Dedifferentiated amniotic fluid mesenchymal stem cell (primary cell): ENCODE measurements at regions not wholly inside any gene's neighbourhood (a gene's known extent, or its start where the extent isn't known, plus 50 kb on each side); places are given as distances from the start of the nearest gene placed in this dataset.
"Not testable (repeated sequence)": the region's sequence is repeated elsewhere in the genome, so short reads cannot be mapped to it uniquely, and the experiment has no call there.

Source experiments
- DNase-seq: peaks from one replicate; pipeline ENCODE4 v3.0.0-alpha.2; 2016; ENCODE audit errors: extremely low spot score

- DNase-seq, result no peak
Measured at GRCh38 chr12:126907900-126908764, 1358.8 kb upstream of the TMEM132C start.

DNA sequence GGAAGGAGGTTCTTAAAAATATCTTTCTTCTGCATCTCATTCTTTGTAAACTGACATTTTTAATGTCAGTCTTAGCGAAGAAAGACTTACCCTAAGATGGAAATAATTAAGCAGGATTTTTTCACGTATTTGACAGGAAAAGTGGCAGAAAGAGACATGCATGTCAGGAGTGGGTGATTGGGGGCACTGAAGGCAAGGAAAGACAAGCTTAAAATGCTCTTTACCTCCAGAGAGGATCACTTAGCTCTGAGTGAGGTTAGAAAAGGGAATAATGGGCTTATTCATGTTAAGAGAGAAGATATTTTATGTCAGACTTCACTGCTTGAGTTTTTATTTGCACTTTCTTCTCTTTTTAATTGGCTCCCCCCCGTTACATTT is 1358.2 kb upstream of the TMEM132C start:
- DNase-seq, result no peak

DNA sequence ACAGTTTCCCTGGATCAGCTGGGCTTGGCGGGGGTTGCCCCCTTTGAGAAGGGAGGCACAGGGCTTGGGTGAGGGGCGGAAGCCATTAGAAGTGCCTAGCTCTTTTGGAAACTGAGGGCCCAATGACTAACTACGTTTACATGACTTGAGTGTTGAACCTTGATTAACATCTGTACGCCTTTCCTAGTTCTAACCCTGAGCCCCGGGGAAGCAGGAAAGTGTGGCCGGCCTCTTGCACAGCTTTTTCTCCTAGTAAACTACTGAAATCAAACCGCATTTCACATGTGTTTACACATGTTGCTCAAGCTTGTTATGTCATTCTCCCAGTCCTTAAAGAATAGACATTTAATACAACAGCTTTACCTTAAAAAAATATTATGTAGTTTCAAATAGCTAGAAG is 1356.4 kb upstream of the TMEM132C start:
- no peak for DNase-seq

DNA sequence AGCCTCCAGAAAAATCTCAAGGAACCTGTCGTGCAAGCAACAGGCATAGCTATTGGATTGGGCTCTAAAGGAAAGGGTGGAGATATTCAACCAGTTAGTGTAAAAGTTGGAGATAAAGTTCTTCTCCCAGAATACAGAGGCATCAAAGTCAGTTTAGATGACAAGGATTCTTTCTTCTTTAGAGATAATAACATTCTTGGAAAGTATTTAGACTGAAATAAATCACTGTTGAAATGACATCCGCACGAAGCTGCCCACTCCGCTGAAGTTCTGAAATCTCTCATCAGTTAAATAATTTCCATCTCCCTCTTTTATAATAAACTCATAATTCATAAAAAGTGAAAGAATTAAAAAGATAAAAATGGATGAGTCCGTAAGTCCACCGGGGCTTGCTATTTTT is 1354.9 kb upstream of the TMEM132C start:
- no peak for DNase-seq

- DNase-seq, result no peak
Measured at GRCh38 chr12:126914170-126914793, 1352.7 kb upstream of the TMEM132C start.

DNA sequence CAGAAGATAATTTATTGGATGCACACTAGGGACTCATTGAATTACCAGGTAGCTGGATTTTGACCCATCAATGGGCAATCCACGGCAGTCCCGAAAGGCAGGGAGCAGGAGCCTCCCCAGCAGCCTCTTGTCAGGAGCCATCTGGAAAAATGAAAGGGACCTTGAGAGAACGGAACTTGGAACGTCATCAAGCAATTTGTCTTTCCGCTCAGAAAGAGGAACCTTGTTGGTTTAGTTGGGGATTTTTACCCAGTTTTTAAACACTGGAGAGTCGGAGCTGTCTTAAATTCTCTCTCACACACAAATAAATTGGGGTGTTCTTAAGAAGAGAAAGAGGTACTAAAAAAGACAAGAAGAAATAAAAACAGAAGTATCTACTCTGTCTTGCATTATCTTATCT is 1351.7 kb upstream of the TMEM132C start:
- DNase-seq, result no peak

DNA sequence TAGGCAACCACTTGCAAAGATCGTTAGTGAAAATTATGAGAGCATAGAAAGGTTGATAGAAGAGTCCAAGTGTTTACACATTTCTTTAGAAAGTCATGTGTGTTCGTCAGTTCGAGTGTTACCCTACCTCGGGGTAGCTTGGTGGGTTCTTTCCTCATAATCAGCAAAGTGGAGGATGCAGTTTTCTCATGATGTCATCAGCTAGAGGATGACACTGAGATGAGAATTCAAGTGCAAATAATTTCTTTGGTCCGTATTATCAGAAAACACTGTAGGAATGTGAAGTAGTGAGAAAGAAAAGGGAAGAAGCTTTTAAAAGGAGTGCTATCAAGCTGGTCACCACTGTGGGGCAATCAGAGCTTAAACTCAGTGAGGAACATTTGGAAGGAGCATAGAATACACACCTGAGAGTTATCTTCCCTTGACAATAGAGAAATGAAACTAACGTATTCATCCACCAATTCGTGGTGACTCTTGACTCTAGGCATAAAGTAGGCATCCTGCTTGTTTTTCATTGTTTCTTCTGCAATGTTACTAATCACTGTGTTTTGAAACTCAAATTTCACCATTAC is 1340.9 kb upstream of the TMEM132C start:
- DNase-seq, result no peak

DNA sequence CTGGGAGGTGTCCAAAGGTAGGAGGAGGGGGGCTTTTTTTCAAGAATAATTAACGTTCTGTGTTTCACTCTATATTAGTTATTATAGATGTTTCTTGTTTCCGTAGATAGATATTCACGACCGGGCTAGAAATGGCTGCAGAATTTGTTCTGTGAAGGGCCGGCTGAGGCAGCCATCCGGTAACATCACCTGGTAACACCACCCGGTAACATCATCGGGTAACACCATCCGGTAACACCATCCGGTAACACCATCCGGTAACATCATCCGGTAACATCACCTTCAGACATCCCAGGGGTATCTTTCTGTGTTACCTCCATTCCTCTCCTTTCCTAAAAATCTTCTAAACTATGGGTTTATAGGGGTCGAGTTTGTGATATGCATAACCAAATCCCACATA is 1336.7 kb upstream of the TMEM132C start:
- no peak for DNase-seq

- DNase-seq, result no peak
Measured at GRCh38 chr12:126932156-126932555, 1334.8 kb upstream of the TMEM132C start.

DNA sequence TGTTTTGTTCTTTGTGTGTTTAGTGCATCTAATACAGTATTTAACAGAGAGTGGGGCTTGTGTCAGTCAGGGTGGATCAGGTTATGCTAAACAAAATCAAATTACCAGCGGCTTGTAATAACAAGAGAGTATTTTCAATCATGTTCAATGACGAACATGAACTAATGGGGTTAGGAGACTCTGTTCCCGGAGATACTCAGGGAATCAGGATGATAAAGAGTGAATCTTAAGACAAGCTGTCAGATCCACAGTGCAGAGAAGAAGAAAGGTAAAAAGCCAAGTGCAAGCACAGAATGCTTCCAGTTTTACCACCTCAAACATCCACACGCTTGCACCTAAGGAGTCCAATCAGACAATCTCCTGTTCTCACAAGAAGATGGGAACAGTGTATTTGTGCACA is 1331.5 kb upstream of the TMEM132C start:
- DNase-seq, result no peak

DNA sequence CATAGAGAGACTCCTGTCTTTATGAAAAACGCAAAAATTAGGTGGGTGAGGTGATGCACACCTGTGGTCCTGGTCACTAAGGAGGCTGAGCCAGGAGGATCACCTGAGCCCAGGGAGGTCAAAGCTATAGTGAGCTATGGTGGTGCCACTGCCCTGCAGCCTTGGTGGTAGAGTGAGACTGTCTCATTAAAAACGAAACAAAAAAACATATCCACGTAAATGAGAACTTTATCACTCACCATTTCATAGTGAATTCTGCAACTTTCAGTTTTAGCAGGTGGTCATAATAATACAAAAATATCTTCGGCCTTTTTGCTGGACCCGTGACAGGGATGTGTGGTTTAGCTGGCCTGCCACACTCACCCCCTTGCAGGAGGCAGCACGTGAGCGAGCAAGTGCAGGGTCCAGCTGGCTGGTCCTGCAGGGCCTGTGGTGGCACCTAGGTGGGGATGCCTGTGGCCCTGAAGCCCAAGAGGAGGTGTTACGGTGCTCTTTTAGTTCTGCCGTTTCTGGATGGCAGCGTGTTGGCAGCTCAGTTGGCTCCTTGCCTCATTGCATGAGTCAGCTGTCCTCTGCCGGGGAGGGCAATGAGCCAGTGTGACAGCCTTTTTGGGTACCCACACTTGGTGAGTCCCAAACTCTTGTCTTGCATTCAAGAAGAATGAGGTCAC is 1330.7 kb upstream of the TMEM132C start:
- DNase-seq, result no peak

- no peak for DNase-seq
Measured at GRCh38 chr12:126937431-126937830, 1329.5 kb upstream of the TMEM132C start.

- no peak for DNase-seq
Measured at GRCh38 chr12:126944684-126945083, 1322.3 kb upstream of the TMEM132C start.

GRCh38 chr12:126946958-126947357 is 1320.0 kb upstream of the TMEM132C start:
- not testable (repeated sequence) for DNase-seq

DNA sequence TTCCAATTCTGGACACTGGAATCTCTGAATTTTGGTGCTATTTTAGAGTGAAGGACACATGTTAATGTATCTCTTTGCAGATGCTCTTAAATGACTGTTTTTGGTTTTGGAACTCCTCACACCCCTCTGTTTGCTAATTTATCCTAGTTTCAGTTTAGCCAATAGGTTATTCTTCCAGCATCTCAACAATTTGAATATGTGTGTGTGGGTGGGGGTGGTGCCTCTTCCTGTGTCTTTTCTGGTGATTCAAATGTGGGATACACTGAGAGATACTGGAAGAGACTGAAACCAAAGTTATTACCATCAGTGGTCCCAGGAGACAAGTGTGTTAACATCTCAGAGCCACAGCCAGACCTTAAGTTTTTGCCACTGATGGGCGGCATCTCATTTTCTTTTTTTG is 1317.4 kb upstream of the TMEM132C start:
- DNase-seq, result no peak

- no peak for DNase-seq
Measured at GRCh38 chr12:126950266-126950665, 1316.7 kb upstream of the TMEM132C start.

GRCh38 chr12:126952096-126953007 is 1314.6 kb upstream of the TMEM132C start:
- DNase-seq, result no peak

- DNase-seq, result no peak
Measured at GRCh38 chr12:126953365-126953889, 1313.5 kb upstream of the TMEM132C start.

- no peak for DNase-seq
Measured at GRCh38 chr12:126960221-126960620, 1306.7 kb upstream of the TMEM132C start.

DNA sequence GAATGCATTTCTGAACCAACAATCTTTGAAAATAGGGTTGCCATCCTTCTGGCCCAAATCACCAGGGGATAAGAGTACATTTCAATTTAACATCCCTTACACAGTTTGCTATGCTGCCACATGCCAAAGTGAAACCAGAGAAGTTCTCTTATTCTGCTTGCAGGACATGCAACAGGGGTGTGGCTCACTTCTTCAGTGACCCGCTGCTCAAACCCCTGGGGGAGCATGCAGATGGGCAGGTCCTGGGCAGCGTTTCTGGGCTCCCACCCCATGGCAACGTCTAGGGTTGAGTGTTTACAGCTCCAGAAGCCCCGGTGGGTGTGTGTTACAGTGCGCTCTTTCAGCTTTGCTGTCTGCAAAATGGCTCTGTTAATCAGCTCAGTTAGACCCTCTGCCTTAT is 1306.3 kb upstream of the TMEM132C start:
- no peak for DNase-seq

DNA sequence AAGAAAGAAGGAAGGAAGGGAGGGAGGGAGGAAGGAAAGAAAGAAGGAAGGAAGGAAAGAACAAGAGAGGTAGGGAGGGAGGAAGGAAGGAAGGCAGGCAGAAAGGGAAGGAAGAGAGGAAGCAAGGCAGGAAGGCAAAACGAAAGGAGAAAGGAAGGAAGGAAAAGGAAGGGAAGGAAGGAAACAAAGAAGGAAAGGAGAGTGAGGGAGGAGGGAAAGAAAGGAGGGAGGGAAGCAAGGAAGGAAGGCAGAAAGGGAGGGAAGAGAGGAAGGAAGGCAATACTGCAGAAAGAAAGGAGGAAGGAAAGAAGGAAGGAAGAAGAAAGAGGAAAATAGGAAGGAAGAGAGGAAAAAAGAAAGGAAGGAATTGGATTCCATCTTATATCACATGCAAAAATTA is 1303.1 kb upstream of the TMEM132C start:
- no peak for DNase-seq
